ENCODE measurements at regions not wholly inside any gene's neighbourhood (a gene's known extent, or its start where the extent isn't known, plus 50 kb on each side); places are given as distances from the start of the nearest gene placed in this dataset.

DNA sequence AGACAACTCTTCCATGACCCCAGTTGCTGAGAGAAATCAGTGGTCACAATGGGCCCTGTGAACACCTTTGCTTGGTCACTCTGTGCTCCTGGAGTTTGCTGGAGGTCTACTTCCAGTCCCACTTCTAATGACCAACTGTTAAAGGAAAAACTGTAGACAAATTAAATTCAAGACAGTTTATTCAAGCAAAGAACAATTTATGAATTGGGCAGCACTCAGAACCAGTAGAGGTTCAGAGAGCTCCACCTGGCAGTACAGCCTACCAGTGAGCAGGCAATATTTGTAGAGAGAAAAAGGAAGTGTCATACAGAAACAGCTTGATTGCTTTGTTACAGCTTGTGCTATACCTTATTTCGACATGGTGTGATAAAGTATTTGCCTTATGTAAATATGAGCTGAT is 116.5 kb downstream of the HS3ST3B1 start:
- no peak overlapping the region for H3K27ac ChIP-seq (ENCODE audit: low read depth, low read length)
- RAD21 ChIA-PET (ENCODE audit: low non-redundant PET in 1 of 2, low total read pairs in 2 of 2, uncharacterized antibody in 2 of 2, unreplicated experiment in 2 of 2), result no interaction called here
- POLR2A ChIA-PET, result no interaction called here
- TF ChIP-seq EZH2phosphoT487 (IDR thresholded peaks at IDR 0.05; ENCODE audit: borderline replicate concordance) (no peak), SIN3A (IDR thresholded peaks at IDR 0.05; ENCODE audit: low read depth) (no peak), JUND (IDR thresholded peaks at IDR 0.05) (no peak), EGR1 (IDR thresholded peaks at IDR 0.05; ENCODE audit: low read depth) (no peak), EZH2 (IDR thresholded peaks at IDR 0.05) (no peak), CTCF (IDR thresholded peaks at IDR 0.05 in 2 of 3, conservative IDR thresholded peaks at IDR 0.05 in 1 of 3; ENCODE audit: borderline replicate concordance in 1 of 3, insufficient read depth in 1 of 3, low read depth in 2 of 3, low read length in 2 of 3) (no peak), ZFX (IDR thresholded peaks at IDR 0.05) (no peak), TCF7L2 (IDR thresholded peaks at IDR 0.05; ENCODE audit: borderline replicate concordance, extremely low read depth, insufficient read depth, insufficient read length) (no peak), POLR2A (IDR thresholded peaks at IDR 0.05; ENCODE audit: borderline replicate concordance, extremely low read depth, insufficient read depth, insufficient read length) (no peak), CEBPB (IDR thresholded peaks at IDR 0.05; ENCODE audit: low read depth) (no peak)
- TF ChIP-seq, protein P1, sequence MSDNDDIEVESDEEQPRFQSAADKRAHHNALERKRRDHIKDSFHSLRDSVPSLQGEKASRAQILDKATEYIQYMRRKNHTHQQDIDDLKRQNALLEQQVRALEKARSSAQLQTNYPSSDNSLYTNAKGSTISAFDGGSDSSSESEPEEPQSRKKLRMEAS (IDR thresholded peaks at IDR 0.05), result no peak
- no peaks in the 10 kb centered on the region for H3K79me2 ChIP-seq (ENCODE audit: insufficient read depth, low read length)
- H3K4me3 ChIP-seq (replicated peaks in 1 of 2; ENCODE audit: low read depth in 1 of 2, low read length in 2 of 2), result no peak overlapping the region
- H2AFZ ChIP-seq (ENCODE audit: low read depth, low read length, poor library complexity, severe bottlenecking), result no peak overlapping the region
- no peaks in the 10 kb centered on the region for H4K20me1 ChIP-seq (ENCODE audit: insufficient read depth)
- ATAC-seq, result no peak
- BruUV-seq (replicated peaks), result no TSS peak
- CTCF ChIA-PET, result no interaction called here
- H3K9me3 ChIP-seq (ENCODE audit: control insufficient read depth in 1 of 2, insufficient read depth in 1 of 2, low read depth in 1 of 2, low read length in 2 of 2), result no peaks in the 10 kb centered on the region
- DNase-seq (ENCODE audit: low read depth, low spot score), result no peak
- H3K4me1 ChIP-seq (ENCODE audit: control insufficient read depth in 1 of 2, insufficient read depth in 2 of 2, low read length in 2 of 2), result no peaks in the 10 kb centered on the region
- no peaks in the 10 kb centered on the region for H3K9me2 ChIP-seq (ENCODE audit: insufficient read depth)
- intact Hi-C loops (cut with micrococcal nuclease), result no loop called here
- H3K9ac ChIP-seq (ENCODE audit: low read length), result no peak overlapping the region
- no peak overlapping the region for H3K4me2 ChIP-seq (ENCODE audit: low read length)
- H3K27me3 ChIP-seq (ENCODE audit: insufficient read depth, low read length), result no peaks in the 10 kb centered on the region; the same call in 1 of the 2 replicates
- no peaks in the 10 kb centered on the region for H3K36me3 ChIP-seq (ENCODE audit: control insufficient read depth in 1 of 2, insufficient read depth in 2 of 2, low read length in 2 of 2)
